DND-41 (cell line): ENCODE measurements at regions not wholly inside any gene's neighbourhood (a gene's known extent, or its start where the extent isn't known, plus 50 kb on each side); places are given as distances from the start of the nearest gene placed in this dataset.

ENCODE experiments used
- ATAC-seq: fragments of 200-7000 bp; cut with Tn5 transposase; 3 replicates; pipeline ENCODE4 v1.9.1; 2021; ENCODE audit warnings: low read depth; ENCODE audit not compliant: insufficient read depth
- DNase-seq: peaks from one replicate; pipeline ENCODE4 v3.0.0-alpha.2; 2020
- H2AFZ ChIP-seq: 2 replicates; pipeline ENCODE4 v1.6.0; 2012; ENCODE audit warnings: low read depth, low read length
- H3K27ac ChIP-seq: 2 replicates; pipeline ENCODE4 v1.5.1; 2012; ENCODE audit warnings: low read length, inconsistent platforms
- H3K27me3 ChIP-seq: fragments of 200-600 bp; sonication (generic); 2 replicates; pipeline ENCODE4 v1.6.0; 2012; ENCODE audit warnings: low read length, mild to moderate bottlenecking, inconsistent platforms; ENCODE audit not compliant: insufficient read depth, poor library complexity
- H3K36me3 ChIP-seq: 2 replicates; pipeline ENCODE4 v1.5.1; 2012; ENCODE audit warnings: low read length, inconsistent platforms; ENCODE audit not compliant: insufficient read depth
- H3K4me1 ChIP-seq: 2 replicates; pipeline ENCODE4 v1.5.1; 2012; ENCODE audit warnings: mild to moderate bottlenecking, low read length; ENCODE audit not compliant: insufficient read depth
- H3K4me2 ChIP-seq: 2 replicates; pipeline ENCODE4 v1.6.0; 2012; ENCODE audit warnings: mild to moderate bottlenecking, moderate library complexity, low read length, inconsistent platforms; ENCODE audit not compliant: insufficient read depth
- H3K4me3 ChIP-seq, 2 experiments: fragments of 200-600 bp in 1 of 2; shearing (Covaris generic) in 1 of 2; 2 replicates each; pipeline ENCODE4 v1.5.1; 2012 to 2016; ENCODE audit warnings: inconsistent platforms in 2 of 2, low read length in 2 of 2, mild to moderate bottlenecking in 2 of 2, low read depth in 1 of 2, moderate library complexity in 1 of 2
- H3K79me2 ChIP-seq: 2 replicates; pipeline ENCODE4 v1.6.0; 2012; ENCODE audit warnings: low read length, inconsistent platforms; ENCODE audit not compliant: insufficient read depth
- H3K9ac ChIP-seq: 2 replicates; pipeline ENCODE4 v1.6.0; 2012; ENCODE audit warnings: low read depth, mild to moderate bottlenecking, inconsistent platforms, low read length, moderate library complexity
- H3K9me3 ChIP-seq: 2 replicates; pipeline ENCODE4 v1.5.1; 2012; ENCODE audit warnings: low read length, moderate library complexity, mild to moderate bottlenecking, inconsistent platforms; ENCODE audit not compliant: insufficient read depth, severe bottlenecking
- H4K20me1 ChIP-seq: 2 replicates; pipeline ENCODE4 v1.6.0; 2012; ENCODE audit warnings: low read length; ENCODE audit not compliant: insufficient read depth
- CTCF ChIP-seq: IDR thresholded peaks from 2 replicates; pipeline ENCODE4 v1.5.1; 2012; ENCODE audit warnings: borderline replicate concordance, low read length, moderate library complexity, mild to moderate bottlenecking; ENCODE audit not compliant: poor library complexity, severe bottlenecking; ENCODE audit errors: extremely low read depth
- EZH2 ChIP-seq: IDR thresholded peaks from 3 replicates; pipeline ENCODE4 v1.6.1; 2012; ENCODE audit warnings: borderline replicate concordance, low read depth, mild to moderate bottlenecking, moderate library complexity, low read length, inconsistent platforms; ENCODE audit not compliant: severe bottlenecking

- no peaks in the 10 kb centered on the region for H3K36me3 ChIP-seq
- H3K9ac ChIP-seq = no peak overlapping the region
- no peak overlapping the region for H3K4me2 ChIP-seq
- H3K4me3 ChIP-seq = no peak overlapping the region
- no peak for TF ChIP-seq EZH2
- TF ChIP-seq CTCF = no peak
- no peaks in the 10 kb centered on the region for H3K79me2 ChIP-seq
- no peaks in the 10 kb centered on the region for H3K9me3 ChIP-seq
- ATAC-seq (no peak), DNase-seq (no peak)
- H3K27ac ChIP-seq = no peak overlapping the region
- no peaks in the 10 kb centered on the region for H3K27me3 ChIP-seq
- H4K20me1 ChIP-seq = no peaks in the 10 kb centered on the region
- no peak overlapping the region for H2AFZ ChIP-seq
- H3K4me1 ChIP-seq = no peaks in the 10 kb centered on the region
Observed at GRCh38 chr4:157751631-157752030, 421.2 kb downstream of the GASK1B start.

DNA sequence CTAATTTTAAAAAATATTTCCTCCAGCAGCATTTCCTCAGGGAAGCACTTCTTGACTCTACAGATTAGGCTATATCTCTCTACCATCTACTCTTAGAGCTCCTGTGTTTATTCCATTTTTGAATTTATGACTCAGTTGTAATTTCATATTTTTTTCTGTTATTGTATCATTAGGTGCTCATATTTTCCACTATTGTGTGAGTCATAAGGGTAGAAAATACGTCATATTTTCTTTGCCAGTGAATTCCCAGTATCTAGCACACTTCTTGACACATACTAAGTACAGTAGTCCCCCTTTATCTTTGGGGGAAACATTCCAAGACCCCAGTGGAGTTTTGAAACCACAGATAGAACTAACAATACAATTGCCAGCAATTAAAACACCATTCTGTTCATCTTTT lies 431.2 kb downstream of the GASK1B start:
- Histone ChIP-seq H3K4me2 (no peak overlapping the region), H4K20me1 (no peaks in the 10 kb centered on the region)
- DNase-seq = no peak

GRCh38 chr4:157739242-157739641 lies 433.6 kb downstream of the GASK1B start:
- H3K9ac ChIP-seq = no peak overlapping the region
- H3K79me2 ChIP-seq = no peaks in the 10 kb centered on the region
- H3K27ac ChIP-seq = no peak overlapping the region
- H3K4me2 ChIP-seq = no peak overlapping the region
- no peaks in the 10 kb centered on the region for H3K36me3 ChIP-seq
- DNase-seq (no peak), ATAC-seq (no peak)
- H3K9me3 ChIP-seq = no peaks in the 10 kb centered on the region
- TF ChIP-seq EZH2 (no peak), CTCF (no peak)
- H4K20me1 ChIP-seq = no peaks in the 10 kb centered on the region
- no peaks in the 10 kb centered on the region for H3K4me1 ChIP-seq
- H3K27me3 ChIP-seq = no peaks in the 10 kb centered on the region
- H3K4me3 ChIP-seq = no peak overlapping the region
- H2AFZ ChIP-seq = no peak overlapping the region

More for the DNA sequence above, 431.2 kb downstream of the GASK1B start:
- no peak overlapping the region for H3K27ac ChIP-seq
- no peaks in the 10 kb centered on the region for H3K36me3 ChIP-seq
- no peak overlapping the region for H2AFZ ChIP-seq
- no peaks in the 10 kb centered on the region for H3K79me2 ChIP-seq
- TF ChIP-seq CTCF = no peak
- TF ChIP-seq EZH2 = no peak
- no peak overlapping the region for H3K4me3 ChIP-seq
- no peaks in the 10 kb centered on the region for H3K9me3 ChIP-seq
- H3K27me3 ChIP-seq = no peaks in the 10 kb centered on the region
- no peaks in the 10 kb centered on the region for H3K4me1 ChIP-seq
- ATAC-seq = no peak
- H3K9ac ChIP-seq = no peak overlapping the region

DNA sequence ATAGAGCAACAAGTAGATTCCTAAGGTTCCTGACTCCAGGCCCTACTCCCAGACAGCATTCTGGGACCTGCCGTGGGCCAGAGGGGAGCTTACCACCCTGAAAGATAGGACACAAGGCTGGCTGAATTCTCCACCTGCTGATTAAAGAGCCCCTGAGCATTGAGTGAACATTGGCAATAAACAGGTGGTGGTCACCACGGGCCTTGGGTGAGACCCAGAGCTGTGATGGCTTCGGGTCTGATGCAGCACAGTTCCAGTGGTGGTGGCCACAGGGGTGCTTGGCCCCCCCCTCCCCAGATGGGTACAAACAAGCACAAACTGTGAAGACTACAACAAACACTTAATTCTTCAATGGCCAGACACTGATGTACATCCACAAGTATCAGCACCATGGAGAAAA lies 444.6 kb downstream of the GASK1B start:
- H2AFZ ChIP-seq = no peak overlapping the region
- ATAC-seq (no peak), DNase-seq (no peak)
- no peaks in the 10 kb centered on the region for H3K27me3 ChIP-seq
- no peak overlapping the region for H3K4me3 ChIP-seq
- H3K36me3 ChIP-seq = no peaks in the 10 kb centered on the region
- no peak overlapping the region for H3K9ac ChIP-seq
- H3K27ac ChIP-seq = no peak overlapping the region
- TF ChIP-seq EZH2 = no peak
- no peak for TF ChIP-seq CTCF
- no peaks in the 10 kb centered on the region for H3K9me3 ChIP-seq
- H4K20me1 ChIP-seq = no peaks in the 10 kb centered on the region
- no peaks in the 10 kb centered on the region for H3K79me2 ChIP-seq
- H3K4me2 ChIP-seq = no peak overlapping the region
- H3K4me1 ChIP-seq = no peaks in the 10 kb centered on the region
